ENCODE measurements at regions not wholly inside any gene's neighbourhood (a gene's known extent, or its start where the extent isn't known, plus 50 kb on each side); places are given as distances from the start of the nearest gene placed in this dataset.

DNA sequence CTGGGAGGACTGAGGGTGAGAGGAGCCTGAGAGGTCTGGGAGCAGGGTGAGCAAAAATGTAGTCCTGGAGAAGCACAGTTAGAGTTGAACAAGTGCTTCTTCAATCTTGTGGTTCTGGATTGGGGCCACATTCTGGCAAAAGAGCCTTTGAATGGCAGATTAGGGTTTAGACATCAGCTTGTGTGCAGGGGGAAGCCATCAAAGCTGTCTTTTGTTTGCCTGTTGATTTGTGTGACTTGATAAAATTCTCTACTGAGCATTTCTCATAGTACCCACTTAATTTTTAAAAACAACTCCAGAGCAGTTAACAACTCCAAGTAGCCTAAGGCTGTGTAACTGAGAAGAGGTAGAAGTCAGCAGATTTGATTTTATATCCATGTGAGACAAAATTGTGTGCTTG is 166.2 kb downstream of the FAT3 start:
- TF ChIP-seq CTCF (IDR thresholded peaks at IDR 0.05): no peak
- no peak for TF ChIP-seq ZFX (IDR thresholded peaks at IDR 0.05; ENCODE audit: borderline replicate concordance)
